ENCODE measurements at regions not wholly inside any gene's neighbourhood (a gene's known extent, or its start where the extent isn't known, plus 50 kb on each side); places are given as distances from the start of the nearest gene placed in this dataset.

DNA sequence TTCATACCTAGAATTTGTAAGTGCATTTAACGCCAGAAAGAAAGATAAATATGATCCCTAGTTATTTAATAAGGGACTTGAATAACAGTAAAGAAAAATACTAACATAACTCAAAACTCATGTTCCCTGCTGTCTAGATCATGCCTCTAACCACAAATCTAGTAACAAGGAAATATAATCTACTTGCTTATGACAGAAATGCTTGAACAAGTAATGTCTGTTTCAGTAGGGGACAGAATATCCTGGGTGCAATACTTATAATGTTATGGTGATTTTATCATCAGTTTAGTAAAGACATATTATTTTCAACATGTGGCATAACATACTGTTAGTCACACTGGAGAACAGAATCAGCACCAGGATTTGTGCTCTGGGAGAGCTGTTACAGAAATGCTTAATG is 861.9 kb upstream of the SLITRK1 start:
- H3K9me3 ChIP-seq (ENCODE audit: low read depth, low read length, poor library complexity, severe bottlenecking): no peaks in the 10 kb centered on the region
- intact Hi-C loops (cut with micrococcal nuclease; ENCODE audit: unreplicated experiment): loop anchor here (2.0 kb wide), 1 partner anchor 1169 kb away; no protein-coding TSS in a partner anchor
- H3K27ac ChIP-seq (ENCODE audit: low read depth, low read length, poor library complexity, severe bottlenecking): peak overlapping the region; percentile 60
- peaks cover 21% of the 10 kb centered on the region for H3K4me1 ChIP-seq (ENCODE audit: insufficient read depth, low read length, poor library complexity, severe bottlenecking)
- DNase-seq (ENCODE audit: low spot score): peak; percentile 14
- no peak overlapping the region for H3K4me3 ChIP-seq (ENCODE audit: low read depth, low read length, poor library complexity, severe bottlenecking)
- ChIA-PET POLR2A (ENCODE audit: low non-redundant PET) (no interaction called here), CTCF (no interaction called here)
- TF ChIP-seq CTCF (conservative IDR thresholded peaks at IDR 0.05; ENCODE audit: low read depth, low read length): no peak
- TF ChIP-seq EZH2 (IDR thresholded peaks at IDR 0.05; ENCODE audit: borderline replicate concordance, low read depth, low read length, poor library complexity, severe bottlenecking): no peak
- H3K36me3 ChIP-seq (ENCODE audit: insufficient read depth, low read length, poor library complexity, severe bottlenecking): no peaks in the 10 kb centered on the region
- no TSS peak for BruUV-seq (replicated peaks)
- no peaks in the 10 kb centered on the region for H3K27me3 ChIP-seq (replicated peaks; ENCODE audit: insufficient read depth, low read depth, low read length, poor library complexity)

- no peak overlapping the region for H3K27ac ChIP-seq (ENCODE audit: low read depth, low read length, poor library complexity, severe bottlenecking)
- POLR2A ChIA-PET (ENCODE audit: low non-redundant PET): no interaction called here
- no peaks in the 10 kb centered on the region for H3K9me3 ChIP-seq (ENCODE audit: low read depth, low read length, poor library complexity, severe bottlenecking)
- intact Hi-C loops (cut with micrococcal nuclease; ENCODE audit: unreplicated experiment): no loop called here
- BruUV-seq (replicated peaks): no TSS peak
- H3K36me3 ChIP-seq (ENCODE audit: insufficient read depth, low read length, poor library complexity, severe bottlenecking): no peaks in the 10 kb centered on the region
- peak; percentile 27 for DNase-seq (ENCODE audit: low spot score)
- peaks cover 21% of the 10 kb centered on the region for H3K4me1 ChIP-seq (ENCODE audit: insufficient read depth, low read length, poor library complexity, severe bottlenecking)
- TF ChIP-seq CTCF (conservative IDR thresholded peaks at IDR 0.05; ENCODE audit: low read depth, low read length): no peak
- TF ChIP-seq EZH2 (IDR thresholded peaks at IDR 0.05; ENCODE audit: borderline replicate concordance, low read depth, low read length, poor library complexity, severe bottlenecking): no peak
- no peak overlapping the region for H3K4me3 ChIP-seq (ENCODE audit: low read depth, low read length, poor library complexity, severe bottlenecking)
- CTCF ChIA-PET: no interaction called here
- no peaks in the 10 kb centered on the region for H3K27me3 ChIP-seq (replicated peaks; ENCODE audit: insufficient read depth, low read depth, low read length, poor library complexity)
Observed at GRCh38 chr13:84741253-84741652, 859.0 kb upstream of the SLITRK1 start.

DNA sequence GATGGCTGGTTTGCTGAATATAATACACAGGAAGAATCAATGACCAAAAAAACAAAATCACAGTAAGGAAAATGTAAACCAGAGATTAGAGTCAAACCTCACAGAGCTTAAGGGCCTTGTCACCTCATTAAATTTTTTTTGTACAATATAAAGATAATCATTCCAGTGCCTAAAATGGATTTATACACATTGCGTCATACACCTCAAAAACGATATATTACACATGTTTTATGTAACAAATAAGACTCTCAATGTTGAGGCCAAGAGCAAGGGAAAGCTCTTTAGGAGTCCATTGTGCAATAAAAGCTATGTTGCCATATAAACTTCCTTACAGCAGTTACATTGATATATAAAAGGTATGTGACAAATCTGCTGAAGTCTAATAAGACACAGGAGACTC is 856.7 kb upstream of the SLITRK1 start:
- Histone ChIP-seq H3K27ac (ENCODE audit: low read depth, low read length, poor library complexity, severe bottlenecking) (no peak overlapping the region), H3K9me3 (ENCODE audit: low read depth, low read length, poor library complexity, severe bottlenecking) (no peaks in the 10 kb centered on the region), H3K4me1 (ENCODE audit: insufficient read depth, low read length, poor library complexity, severe bottlenecking) (peaks cover 7% of the 10 kb centered on the region), H3K36me3 (ENCODE audit: insufficient read depth, low read length, poor library complexity, severe bottlenecking) (no peaks in the 10 kb centered on the region), H3K4me3 (ENCODE audit: low read depth, low read length, poor library complexity, severe bottlenecking) (no peak overlapping the region), H3K27me3 (replicated peaks; ENCODE audit: insufficient read depth, low read depth, low read length, poor library complexity) (no peaks in the 10 kb centered on the region)
- BruUV-seq (replicated peaks): no TSS peak
- intact Hi-C loops (cut with micrococcal nuclease; ENCODE audit: unreplicated experiment): no loop called here
- no peak for DNase-seq (ENCODE audit: low spot score)
- ChIA-PET CTCF (no interaction called here), POLR2A (ENCODE audit: low non-redundant PET) (no interaction called here)
- TF ChIP-seq EZH2 (IDR thresholded peaks at IDR 0.05; ENCODE audit: borderline replicate concordance, low read depth, low read length, poor library complexity, severe bottlenecking): no peak
- TF ChIP-seq CTCF (conservative IDR thresholded peaks at IDR 0.05; ENCODE audit: low read depth, low read length): no peak
